Suprapubic skin (tissue), 4 donors: ENCODE measurements at regions not wholly inside any gene's neighbourhood (a gene's known extent, or its start where the extent isn't known, plus 50 kb on each side); places are given as distances from the start of the nearest gene placed in this dataset.

Source experiments
- CTCF ChIP-seq, 2 donors: fragments of 200-600 bp in 1 of 2; fragments of 450-650 bp in 1 of 2; sonication (generic) in 1 of 2; IDR thresholded peaks; one replicate each; pipeline ENCODE4 v1.5.1; 2016 to 2019; ENCODE audit warnings: antibody characterized with exemption in 2 of 2, mild to moderate bottlenecking in 1 of 2, moderate library complexity in 1 of 2
- EP300 ChIP-seq: sonication (generic); formaldehyde crosslinking; IDR thresholded peaks from one replicate; pipeline ENCODE4 v1.6.1; 2017; ENCODE audit warnings: antibody characterized with exemption
- POLR2A ChIP-seq, 2 donors: fragments of 450-650 bp; IDR thresholded peaks; one replicate each; pipeline ENCODE4 v1.6.1; 2017; ENCODE audit warnings: antibody characterized with exemption in 2 of 2, mild to moderate bottlenecking in 2 of 2, moderate library complexity in 2 of 2
- POLR2AphosphoS5 ChIP-seq, 3 donors: sonication (generic); formaldehyde crosslinking; IDR thresholded peaks; one replicate each; pipeline ENCODE4 v1.6.1; 2017; ENCODE audit warnings: antibody characterized with exemption in 3 of 3

DNA sequence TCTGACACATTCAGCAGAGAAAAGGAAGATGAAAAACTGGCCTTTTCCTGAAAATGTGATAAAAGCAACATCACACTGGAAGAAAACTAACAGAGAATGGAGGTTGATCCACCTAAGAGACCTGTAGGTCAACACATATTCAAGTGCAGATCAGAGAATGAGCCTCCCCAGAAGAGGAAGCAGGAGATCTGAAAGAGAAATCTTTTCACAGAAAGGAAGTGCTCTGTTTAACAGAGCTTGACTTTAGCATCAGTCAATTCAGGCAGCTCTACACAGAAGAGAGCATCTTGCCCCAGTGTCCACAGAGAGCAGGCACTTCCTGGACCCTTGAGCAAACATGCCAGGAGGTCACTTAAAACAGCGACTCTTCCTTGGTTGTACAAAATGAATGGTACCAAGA, 655.4 kb upstream of the GBE1 start:
- no peak for TF ChIP-seq CTCF (IDR thresholded peaks at IDR 0.05)
- no peak for TF ChIP-seq POLR2A (IDR thresholded peaks at IDR 0.05)
- TF ChIP-seq EP300: no peak
- no peak for TF ChIP-seq POLR2AphosphoS5 (IDR thresholded peaks at IDR 0.05)
